ENCODE measurements at regions not wholly inside any gene's neighbourhood (a gene's known extent, or its start where the extent isn't known, plus 50 kb on each side); places are given as distances from the start of the nearest gene placed in this dataset.

DNA sequence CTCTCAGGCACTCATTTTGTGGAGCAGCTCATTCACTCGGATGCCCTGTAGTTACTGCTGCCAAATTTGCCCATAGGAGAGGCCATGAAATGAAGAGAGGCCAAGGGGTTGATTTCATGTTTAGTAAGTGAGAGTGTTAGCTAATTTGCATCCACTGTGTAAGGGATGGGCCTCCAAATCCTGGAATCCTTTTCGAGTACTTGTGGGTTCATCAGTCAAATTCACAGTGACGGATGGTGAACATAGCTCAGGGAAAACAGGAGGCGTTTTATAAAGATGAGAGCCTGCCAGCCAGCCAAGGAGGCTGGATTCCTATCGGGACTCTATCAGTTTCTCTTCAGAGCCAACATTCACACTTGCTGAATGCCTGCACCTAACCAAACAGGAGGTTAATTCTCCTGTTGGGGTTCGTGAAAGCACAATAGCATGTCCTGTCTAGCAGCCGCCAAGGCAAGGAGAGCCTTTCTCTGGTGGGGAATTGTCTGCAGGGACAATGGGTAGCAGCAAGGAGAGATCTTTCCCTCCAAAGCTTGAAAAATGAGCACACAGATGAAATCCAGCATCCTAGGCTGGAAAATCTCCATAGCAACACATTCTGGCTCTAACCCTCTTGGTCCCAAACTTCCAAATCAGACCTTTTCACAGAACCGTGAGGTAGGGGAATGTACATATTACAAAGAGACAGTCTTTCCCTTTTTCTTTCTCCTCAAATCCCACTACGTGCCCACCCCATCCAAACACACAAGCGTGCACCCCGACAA, 231.4 kb upstream of the ECI2 start:
- no peaks in the 10 kb centered on the region for H3K27me3 ChIP-seq
- peaks cover 0 to 18% of the 10 kb centered on the region in 2 experiments for H3K4me1 ChIP-seq (ENCODE audit: control insufficient read depth in 1 of 2, insufficient read depth in 1 of 2, low read depth in 1 of 2, low read length in 1 of 2)
- H3K36me3 ChIP-seq = no peaks in the 10 kb centered on the region
- no peaks in the 10 kb centered on the region for H3K9me3 ChIP-seq
- no peak overlapping the region for H3K27ac ChIP-seq
- TF ChIP-seq, protein P1, sequence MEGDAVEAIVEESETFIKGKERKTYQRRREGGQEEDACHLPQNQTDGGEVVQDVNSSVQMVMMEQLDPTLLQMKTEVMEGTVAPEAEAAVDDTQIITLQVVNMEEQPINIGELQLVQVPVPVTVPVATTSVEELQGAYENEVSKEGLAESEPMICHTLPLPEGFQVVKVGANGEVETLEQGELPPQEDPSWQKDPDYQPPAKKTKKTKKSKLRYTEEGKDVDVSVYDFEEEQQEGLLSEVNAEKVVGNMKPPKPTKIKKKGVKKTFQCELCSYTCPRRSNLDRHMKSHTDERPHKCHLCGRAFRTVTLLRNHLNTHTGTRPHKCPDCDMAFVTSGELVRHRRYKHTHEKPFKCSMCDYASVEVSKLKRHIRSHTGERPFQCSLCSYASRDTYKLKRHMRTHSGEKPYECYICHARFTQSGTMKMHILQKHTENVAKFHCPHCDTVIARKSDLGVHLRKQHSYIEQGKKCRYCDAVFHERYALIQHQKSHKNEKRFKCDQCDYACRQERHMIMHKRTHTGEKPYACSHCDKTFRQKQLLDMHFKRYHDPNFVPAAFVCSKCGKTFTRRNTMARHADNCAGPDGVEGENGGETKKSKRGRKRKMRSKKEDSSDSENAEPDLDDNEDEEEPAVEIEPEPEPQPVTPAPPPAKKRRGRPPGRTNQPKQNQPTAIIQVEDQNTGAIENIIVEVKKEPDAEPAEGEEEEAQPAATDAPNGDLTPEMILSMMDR (IDR thresholded peaks at IDR 0.05) = no peak
- no peak overlapping the region for H3K4me3 ChIP-seq (ENCODE audit: low read depth in 1 of 2, low read length in 1 of 2)

DNA sequence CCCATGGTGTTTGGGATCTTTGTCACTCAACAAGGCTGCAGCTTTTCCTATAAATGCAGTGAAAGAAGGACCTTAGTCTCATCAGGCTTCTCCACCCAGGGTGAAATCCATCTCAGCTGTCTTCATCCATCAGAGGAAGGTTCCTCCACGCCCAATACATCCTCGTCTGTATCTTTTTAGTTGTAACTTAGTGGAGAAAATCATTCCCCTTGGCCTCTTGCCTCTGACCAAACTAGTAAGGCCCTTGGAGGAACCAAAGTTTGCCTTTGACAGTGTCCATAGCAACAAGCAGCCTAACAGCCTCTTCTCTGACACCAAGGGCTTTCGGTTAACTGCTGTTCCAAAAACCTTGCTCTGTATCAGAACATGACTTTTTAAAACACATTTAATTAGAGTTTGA, 230.3 kb upstream of the ECI2 start:
- H3K27me3 ChIP-seq = no peaks in the 10 kb centered on the region
- no peaks in the 10 kb centered on the region for H3K36me3 ChIP-seq
- TF ChIP-seq, protein P1 (IDR thresholded peaks at IDR 0.05) = no peak
- H3K27ac ChIP-seq = no peak overlapping the region
- H3K4me3 ChIP-seq (ENCODE audit: low read depth in 1 of 2, low read length in 1 of 2) = no peak overlapping the region
- H3K4me1 ChIP-seq (ENCODE audit: control insufficient read depth in 1 of 2, insufficient read depth in 1 of 2, low read depth in 1 of 2, low read length in 1 of 2) = peaks cover 0 to 18% of the 10 kb centered on the region in 2 experiments
- H3K9me3 ChIP-seq = no peaks in the 10 kb centered on the region

DNA sequence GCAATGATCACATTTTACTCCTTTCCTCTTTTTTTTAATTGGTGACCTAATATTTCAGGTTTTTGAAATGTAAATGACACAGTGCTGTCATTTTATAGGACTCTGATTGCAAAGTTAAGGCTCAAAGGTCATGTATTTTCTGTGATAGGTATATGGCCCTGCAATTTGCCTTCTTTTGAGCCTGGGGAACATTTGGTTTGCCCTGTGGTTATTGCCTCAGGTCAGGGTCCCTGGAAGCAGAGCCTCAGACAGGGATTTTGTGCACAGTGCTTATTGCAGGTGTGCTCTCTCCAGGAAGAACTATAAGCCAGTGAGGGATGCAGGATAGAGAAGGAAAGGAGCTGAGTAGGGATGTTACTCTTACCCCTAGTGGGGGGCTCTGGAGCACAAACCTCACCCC, 229.3 kb upstream of the ECI2 start:
- Histone ChIP-seq H3K4me1 (ENCODE audit: control insufficient read depth in 1 of 2, insufficient read depth in 1 of 2, low read depth in 1 of 2, low read length in 1 of 2) (peaks cover 0 to 18% of the 10 kb centered on the region in 2 experiments), H3K27ac (no peak overlapping the region), H3K27me3 (no peaks in the 10 kb centered on the region), H3K36me3 (no peaks in the 10 kb centered on the region), H3K4me3 (ENCODE audit: low read depth in 1 of 2, low read length in 1 of 2) (no peak overlapping the region), H3K9me3 (no peaks in the 10 kb centered on the region)
- TF ChIP-seq, protein P1 (IDR thresholded peaks at IDR 0.05) = no peak

DNA sequence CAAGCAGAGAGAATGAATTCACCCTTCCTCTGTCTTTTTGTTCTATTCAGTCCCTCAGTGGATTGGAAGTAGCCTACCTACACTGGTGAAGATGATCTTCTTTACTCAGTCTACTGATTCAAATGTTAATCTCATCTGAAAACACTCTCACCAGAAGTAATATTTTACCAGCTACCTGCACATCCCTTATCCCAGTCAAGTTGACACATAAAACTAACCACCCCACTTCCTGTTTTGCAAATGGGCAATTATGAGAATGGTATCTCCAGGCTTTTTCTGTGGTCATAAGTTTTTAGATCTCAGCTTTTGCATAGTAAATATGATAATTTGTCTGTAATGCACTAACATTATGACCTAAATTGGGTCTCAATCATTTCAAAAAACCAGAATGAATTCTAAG, 228.8 kb upstream of the ECI2 start:
- Histone ChIP-seq H3K27me3 (no peaks in the 10 kb centered on the region), H3K27ac (no peak overlapping the region), H3K4me3 (ENCODE audit: low read depth in 1 of 2, low read length in 1 of 2) (no peak overlapping the region), H3K36me3 (no peaks in the 10 kb centered on the region), H3K9me3 (no peaks in the 10 kb centered on the region), H3K4me1 (ENCODE audit: control insufficient read depth in 1 of 2, insufficient read depth in 1 of 2, low read depth in 1 of 2, low read length in 1 of 2) (peaks cover 0 to 18% of the 10 kb centered on the region in 2 experiments)
- TF ChIP-seq, protein P1 (IDR thresholded peaks at IDR 0.05) = no peak

DNA sequence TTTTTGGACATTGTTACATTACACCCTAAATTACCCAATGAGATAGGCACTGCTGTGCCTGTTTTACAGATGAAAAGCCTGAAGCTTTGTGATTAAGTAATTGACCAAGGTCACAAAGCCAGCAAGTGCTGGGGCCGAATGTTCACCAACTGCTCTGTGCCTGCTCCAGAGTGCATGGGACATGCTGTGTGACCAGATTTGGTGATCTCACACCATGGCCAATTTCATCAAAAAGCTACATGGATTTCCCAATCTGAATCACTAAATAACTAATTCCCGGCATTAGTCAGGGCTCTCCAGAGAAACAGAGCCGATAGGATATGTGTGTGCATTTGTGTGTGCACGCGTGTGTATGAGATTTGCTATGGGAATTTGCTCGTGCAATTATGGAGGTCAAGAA, 228.3 kb upstream of the ECI2 start:
- Histone ChIP-seq H3K27ac (no peak overlapping the region), H3K4me3 (ENCODE audit: low read depth in 1 of 2, low read length in 1 of 2) (no peak overlapping the region), H3K9me3 (no peaks in the 10 kb centered on the region), H3K27me3 (no peaks in the 10 kb centered on the region), H3K36me3 (no peaks in the 10 kb centered on the region), H3K4me1 (ENCODE audit: control insufficient read depth in 1 of 2, insufficient read depth in 1 of 2, low read depth in 1 of 2, low read length in 1 of 2) (peaks cover 0 to 18% of the 10 kb centered on the region in 2 experiments)
- TF ChIP-seq, protein P1 (IDR thresholded peaks at IDR 0.05) = no peak
